Hepatocyte (in vitro differentiated cells): ENCODE measurements at regions not wholly inside any gene's neighbourhood (a gene's known extent, or its start where the extent isn't known, plus 50 kb on each side); places are given as distances from the start of the nearest gene placed in this dataset.

Experiments used
- EZH2 ChIP-seq: fragments of 200-600 bp; sonication (generic); IDR thresholded peaks from 2 replicates; pipeline ENCODE4 v1.6.1; 2016; ENCODE audit warnings: antibody characterized with exemption, mild to moderate bottlenecking, borderline replicate concordance
- TF ChIP-seq, protein P1 (sequence below): fragments of 200-600 bp; sonication (generic); IDR thresholded peaks from 2 replicates; pipeline ENCODE4 v1.5.1; 2016; ENCODE audit warnings: antibody characterized with exemption, mild to moderate bottlenecking; ENCODE audit not compliant: poor library complexity

DNA sequence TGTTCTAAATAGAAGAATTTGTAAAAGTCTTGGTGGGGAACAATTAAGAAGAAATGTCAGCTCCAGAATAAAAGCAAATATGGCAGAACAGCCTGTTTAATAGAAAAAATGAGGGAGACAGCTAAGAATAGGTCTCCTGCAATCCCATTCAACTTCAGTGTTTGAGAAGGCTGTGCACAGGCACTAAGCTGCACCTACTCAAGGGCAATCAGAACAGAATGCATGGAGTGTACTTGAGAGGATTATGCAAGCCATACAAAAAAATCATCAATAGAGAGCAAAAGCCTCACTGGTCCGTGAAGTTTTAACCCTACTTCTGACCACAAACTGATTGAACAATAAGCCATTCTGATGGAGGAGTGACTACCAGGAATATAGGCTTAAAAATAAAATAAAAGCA lies 690.7 kb upstream of the PCDH15 start:
- TF ChIP-seq EZH2, result no peak
- TF ChIP-seq, protein P1, sequence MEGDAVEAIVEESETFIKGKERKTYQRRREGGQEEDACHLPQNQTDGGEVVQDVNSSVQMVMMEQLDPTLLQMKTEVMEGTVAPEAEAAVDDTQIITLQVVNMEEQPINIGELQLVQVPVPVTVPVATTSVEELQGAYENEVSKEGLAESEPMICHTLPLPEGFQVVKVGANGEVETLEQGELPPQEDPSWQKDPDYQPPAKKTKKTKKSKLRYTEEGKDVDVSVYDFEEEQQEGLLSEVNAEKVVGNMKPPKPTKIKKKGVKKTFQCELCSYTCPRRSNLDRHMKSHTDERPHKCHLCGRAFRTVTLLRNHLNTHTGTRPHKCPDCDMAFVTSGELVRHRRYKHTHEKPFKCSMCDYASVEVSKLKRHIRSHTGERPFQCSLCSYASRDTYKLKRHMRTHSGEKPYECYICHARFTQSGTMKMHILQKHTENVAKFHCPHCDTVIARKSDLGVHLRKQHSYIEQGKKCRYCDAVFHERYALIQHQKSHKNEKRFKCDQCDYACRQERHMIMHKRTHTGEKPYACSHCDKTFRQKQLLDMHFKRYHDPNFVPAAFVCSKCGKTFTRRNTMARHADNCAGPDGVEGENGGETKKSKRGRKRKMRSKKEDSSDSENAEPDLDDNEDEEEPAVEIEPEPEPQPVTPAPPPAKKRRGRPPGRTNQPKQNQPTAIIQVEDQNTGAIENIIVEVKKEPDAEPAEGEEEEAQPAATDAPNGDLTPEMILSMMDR, result no peak
